ENCODE measurements at regions not wholly inside any gene's neighbourhood (a gene's known extent, or its start where the extent isn't known, plus 50 kb on each side); places are given as distances from the start of the nearest gene placed in this dataset.

GRCh38 chrX:40267334-40268187 is 169.8 kb upstream of the BCOR start:
- DNase-seq = no peak

GRCh38 chrX:40266490-40267333 is 169.0 kb upstream of the BCOR start:
- DNase-seq = no peak

GRCh38 chrX:40265936-40266335 is 168.2 kb upstream of the BCOR start:
- no peak for DNase-seq

GRCh38 chrX:40263014-40263560 is 165.3 kb upstream of the BCOR start:
- DNase-seq = no peak

- DNase-seq = no peak
Observed at GRCh38 chrX:40262157-40263013, 164.6 kb upstream of the BCOR start.

GRCh38 chrX:40261833-40262156 is 164.0 kb upstream of the BCOR start:
- no peak for DNase-seq

GRCh38 chrX:40260146-40260747 is 162.5 kb upstream of the BCOR start:
- DNase-seq = no peak

- no peak for DNase-seq
Observed at GRCh38 chrX:40258909-40259308, 161.2 kb upstream of the BCOR start.

- no peak for DNase-seq
Observed at GRCh38 chrX:40253771-40254170, 156.0 kb upstream of the BCOR start.

- no peak for DNase-seq
Observed at GRCh38 chrX:40249582-40249981, 151.8 kb upstream of the BCOR start.

- no peak for DNase-seq
Observed at GRCh38 chrX:40248822-40249221, 151.1 kb upstream of the BCOR start.

GRCh38 chrX:40247848-40248622 is 150.3 kb upstream of the BCOR start:
- no peak for DNase-seq

GRCh38 chrX:40247382-40247781 is 149.6 kb upstream of the BCOR start:
- no peak for DNase-seq

- no peak for DNase-seq
Observed at GRCh38 chrX:40245488-40246071, 147.8 kb upstream of the BCOR start.

GRCh38 chrX:40244980-40245379 is 147.2 kb upstream of the BCOR start:
- DNase-seq = no peak

- no peak for DNase-seq
Observed at GRCh38 chrX:40243755-40244515, 146.2 kb upstream of the BCOR start.

- no peak for DNase-seq
Observed at GRCh38 chrX:40240844-40241243, 143.1 kb upstream of the BCOR start.

GRCh38 chrX:40237731-40238178 is 140.0 kb upstream of the BCOR start:
- no peak for DNase-seq

GRCh38 chrX:40230646-40231045 is 132.9 kb upstream of the BCOR start:
- no peak for DNase-seq

GRCh38 chrX:40227125-40227524 is 129.4 kb upstream of the BCOR start:
- DNase-seq = no peak
